Lung (tissue), 11 donors: ENCODE measurements at regions not wholly inside any gene's neighbourhood (a gene's known extent, or its start where the extent isn't known, plus 50 kb on each side); places are given as distances from the start of the nearest gene placed in this dataset.

Experiments used
- ATAC-seq: fragments of 200-7000 bp; cut with Tn5 transposase; one replicate; pipeline ENCODE4 v1.9.1; 2020; ENCODE audit warnings: moderate number of reproducible peaks; ENCODE audit not compliant: insufficient read depth, low FRiP score
- DNase-seq, 3 donors: peaks; one replicate each; pipeline ENCODE4 v3.0.0-alpha.2; 2013 to 2017
- H3K27ac ChIP-seq, 2 donors: one replicate each; pipeline ENCODE4 v1.5.1; 2013; ENCODE audit warnings: mild to moderate bottlenecking in 2 of 2, moderate library complexity in 2 of 2, control low read depth in 1 of 2, inconsistent platforms in 1 of 2, low read depth in 1 of 2, low read length in 1 of 2
- H3K27me3 ChIP-seq, 3 donors: one replicate each; pipeline ENCODE4 v1.5.1; 2013; ENCODE audit warnings: low read length in 2 of 3; ENCODE audit not compliant: control insufficient read depth in 3 of 3, insufficient read depth in 3 of 3
- H3K36me3 ChIP-seq, 4 donors: one replicate each; pipeline ENCODE4 v1.5.1; 2013; ENCODE audit warnings: low read length in 4 of 4, mild to moderate bottlenecking in 1 of 4, moderate library complexity in 1 of 4; ENCODE audit not compliant: control insufficient read depth in 4 of 4, insufficient read depth in 4 of 4
- H3K4me1 ChIP-seq, 5 donors: one replicate each; pipeline ENCODE4 v1.5.1; 2013; ENCODE audit warnings: low read length in 5 of 5, mild to moderate bottlenecking in 2 of 5, moderate library complexity in 1 of 5; ENCODE audit not compliant: control insufficient read depth in 5 of 5, insufficient read depth in 5 of 5
- H3K4me3 ChIP-seq: one replicate; pipeline ENCODE4 v1.5.1; 2013; ENCODE audit warnings: mild to moderate bottlenecking, control low read depth, moderate library complexity
- H3K9ac ChIP-seq, 2 donors: one replicate each; pipeline ENCODE4 v1.5.1; 2013; ENCODE audit warnings: low read length in 2 of 2, control low read depth in 1 of 2; ENCODE audit not compliant: insufficient read depth in 1 of 2
- H3K9me3 ChIP-seq, 4 donors: one replicate each; pipeline ENCODE4 v1.5.1; 2013; ENCODE audit warnings: low read length in 3 of 4, mild to moderate bottlenecking in 1 of 4, moderate library complexity in 1 of 4; ENCODE audit not compliant: control insufficient read depth in 4 of 4, insufficient read depth in 3 of 4
- WGBS, 2 donors: extraction: QIAGEN DNeasy Blood & Tissue Kit; methylation state at CpG; one replicate each; pipeline ENCODE4 v1.1.7; 2013; 5-methylcytosine and 5-hydroxymethylcytosine counted together
- TF ChIP-seq, protein P1 (sequence below): IDR thresholded peaks from 2 replicates; pipeline ENCODE4 v1.5.1; 2012; ENCODE audit warnings: mild to moderate bottlenecking; ENCODE audit errors: control extremely low read depth, extremely low read depth
- donor health status: control.
- donor health status: control.
- donor health status: Bipolar disorder and iron deficiency.
- donor health status: healthy.
- donor health status: DM: yes; HTN: yes; CAD: no.

DNA sequence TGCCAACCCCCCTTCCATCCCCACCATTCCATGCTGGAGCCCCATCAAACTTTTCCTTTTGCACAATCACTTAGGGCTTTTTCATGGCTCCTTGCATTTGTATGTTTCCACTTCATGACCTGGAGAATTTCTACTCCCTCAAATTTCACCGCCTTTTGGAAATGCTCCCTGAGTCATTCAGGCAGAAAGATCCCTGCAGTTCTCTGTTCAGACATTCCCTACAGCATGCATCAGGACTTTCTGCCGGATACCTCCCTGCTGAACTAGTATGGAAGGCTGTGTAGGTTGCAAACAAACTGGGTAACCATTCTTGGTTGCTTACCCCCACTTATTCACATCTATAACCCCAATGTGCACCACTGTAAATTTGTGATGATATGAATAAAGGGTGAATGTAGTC lies 389.6 kb upstream of the CELF4 start:
- Histone ChIP-seq H3K9me3 (peaks cover 0 to 5% (median 1%) of the 10 kb centered on the region in 4 donors), H3K9ac (no peak overlapping the region), H3K4me1 (peaks cover 0 to 13% (median 0%) of the 10 kb centered on the region in 5 donors), H3K27me3 (no peaks in the 10 kb centered on the region), H3K4me3 (no peak overlapping the region), H3K27ac (no peak overlapping the region), H3K36me3 (no peaks in the 10 kb centered on the region)
- TF ChIP-seq, protein P1, sequence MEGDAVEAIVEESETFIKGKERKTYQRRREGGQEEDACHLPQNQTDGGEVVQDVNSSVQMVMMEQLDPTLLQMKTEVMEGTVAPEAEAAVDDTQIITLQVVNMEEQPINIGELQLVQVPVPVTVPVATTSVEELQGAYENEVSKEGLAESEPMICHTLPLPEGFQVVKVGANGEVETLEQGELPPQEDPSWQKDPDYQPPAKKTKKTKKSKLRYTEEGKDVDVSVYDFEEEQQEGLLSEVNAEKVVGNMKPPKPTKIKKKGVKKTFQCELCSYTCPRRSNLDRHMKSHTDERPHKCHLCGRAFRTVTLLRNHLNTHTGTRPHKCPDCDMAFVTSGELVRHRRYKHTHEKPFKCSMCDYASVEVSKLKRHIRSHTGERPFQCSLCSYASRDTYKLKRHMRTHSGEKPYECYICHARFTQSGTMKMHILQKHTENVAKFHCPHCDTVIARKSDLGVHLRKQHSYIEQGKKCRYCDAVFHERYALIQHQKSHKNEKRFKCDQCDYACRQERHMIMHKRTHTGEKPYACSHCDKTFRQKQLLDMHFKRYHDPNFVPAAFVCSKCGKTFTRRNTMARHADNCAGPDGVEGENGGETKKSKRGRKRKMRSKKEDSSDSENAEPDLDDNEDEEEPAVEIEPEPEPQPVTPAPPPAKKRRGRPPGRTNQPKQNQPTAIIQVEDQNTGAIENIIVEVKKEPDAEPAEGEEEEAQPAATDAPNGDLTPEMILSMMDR = no peak
- ATAC-seq = no peak
- DNase-seq = no peak
- 76 to 91% methylated on average over 2 of the region's 2 CpGs for WGBS, 2 donors

DNA sequence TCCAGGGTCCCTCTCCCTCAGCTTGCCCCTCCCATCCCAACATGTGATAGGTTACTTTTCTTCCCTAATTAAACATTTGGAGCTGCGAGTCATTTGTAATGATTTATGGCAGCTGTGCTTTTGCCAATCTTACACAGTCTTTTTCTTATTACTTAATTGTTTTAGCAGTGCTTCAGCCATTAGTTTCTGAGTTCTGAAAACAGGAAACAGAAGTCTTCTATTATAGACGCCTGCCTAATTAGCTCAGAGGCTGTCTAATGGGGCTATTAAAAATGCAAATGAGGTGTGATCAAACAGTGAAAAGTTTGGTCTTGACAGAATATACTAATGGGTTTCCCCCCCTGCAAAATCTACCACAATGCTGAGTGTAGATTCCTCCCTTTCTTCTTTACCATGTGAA lies 388.3 kb upstream of the CELF4 start:
- TF ChIP-seq, protein P1 = no peak
- no peak for ATAC-seq
- Histone ChIP-seq H3K4me1 (peaks cover 0 to 13% (median 0%) of the 10 kb centered on the region in 5 donors), H3K9ac (no peak overlapping the region), H3K36me3 (no peaks in the 10 kb centered on the region), H3K4me3 (no peak overlapping the region), H3K27me3 (no peaks in the 10 kb centered on the region), H3K27ac (no peak overlapping the region), H3K9me3 (peaks cover 0 to 5% (median 1%) of the 10 kb centered on the region in 4 donors)
- 30 to 32% methylated on average over 2 of the region's 2 CpGs for WGBS, 2 donors
- peak; percentile 45 to 91 (median 87) for DNase-seq

- Histone ChIP-seq H3K27ac (no peak overlapping the region), H3K4me1 (no peaks in the 10 kb centered on the region), H3K27me3 (no peaks in the 10 kb centered on the region), H3K4me3 (no peak overlapping the region), H3K9me3 (peaks cover 0 to 2% (median 0%) of the 10 kb centered on the region in 4 donors), H3K36me3 (no peaks in the 10 kb centered on the region), H3K9ac (no peak overlapping the region)
- TF ChIP-seq, protein P1 = no peak
- 78 to 88% methylated on average over 3 of the region's 3 CpGs for WGBS, 2 donors
- DNase-seq (peak; percentile 45 to 53 (median 50)), ATAC-seq (no peak)
Measured at GRCh38 chr18:37948471-37948870, 382.9 kb upstream of the CELF4 start.

DNA sequence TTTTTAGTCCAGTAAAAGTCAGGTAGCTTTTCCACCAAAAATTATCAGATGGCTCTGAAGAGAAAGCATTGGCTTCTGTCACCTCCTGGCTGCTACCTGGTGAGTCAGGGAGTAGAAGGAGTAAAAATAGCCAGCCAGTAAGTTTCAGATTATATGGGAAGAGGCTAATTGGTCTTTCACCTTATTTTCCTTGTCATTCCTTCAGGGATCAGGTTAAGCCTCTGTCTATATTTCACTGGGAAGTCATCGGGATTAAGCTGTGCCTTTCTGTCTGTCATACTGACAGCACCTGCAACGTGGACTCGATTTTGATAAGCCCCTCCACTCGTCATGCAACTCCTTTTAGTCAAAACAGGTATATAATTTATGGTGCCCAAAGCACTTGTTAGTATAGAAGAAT lies 380.7 kb upstream of the CELF4 start:
- H3K27ac ChIP-seq = no peak overlapping the region
- TF ChIP-seq, protein P1 = no peak
- no peak overlapping the region for H3K4me3 ChIP-seq
- no peak overlapping the region for H3K9ac ChIP-seq
- no peaks in the 10 kb centered on the region for H3K4me1 ChIP-seq
- ATAC-seq (no peak), DNase-seq (no peak)
- no peaks in the 10 kb centered on the region for H3K27me3 ChIP-seq
- H3K9me3 ChIP-seq = no peaks in the 10 kb centered on the region
- H3K36me3 ChIP-seq = no peaks in the 10 kb centered on the region
- 45 to 72% methylated on average over 4 of the region's 4 CpGs for WGBS, 2 donors
